Right lobe of liver (tissue), 6 donors: ENCODE measurements at regions not wholly inside any gene's neighbourhood (a gene's known extent, or its start where the extent isn't known, plus 50 kb on each side); places are given as distances from the start of the nearest gene placed in this dataset.

Source experiments
- ATAC-seq, 4 donors: fragments of 200-7000 bp; cut with Tn5 transposase; one replicate each; pipeline ENCODE4 v1.9.1; 2020; ENCODE audit warnings: mild to moderate bottlenecking in 4 of 4, moderate library complexity in 4 of 4
- DNase-seq, 3 donors: peaks; one replicate each; pipeline ENCODE4 v3.0.0-alpha.2; 2020
- H3K27ac ChIP-seq, 3 donors: fragments of 200-600 bp; one replicate each; pipeline ENCODE4 v1.8.0; 2022
- H3K27me3 ChIP-seq, 2 donors: fragments of 200-600 bp; one replicate each; pipeline ENCODE4 v1.8.0; 2022
- H3K36me3 ChIP-seq, 4 donors: fragments of 200-600 bp; sonication (generic) in 1 of 4; one replicate each; pipeline versions ENCODE4 v1.5.1 to v1.8.0; 2017 to 2022; ENCODE audit warnings: control low read depth in 1 of 4
- H3K4me1 ChIP-seq, 4 donors: fragments of 200-600 bp; sonication (generic) in 1 of 4; one replicate each; pipeline versions ENCODE4 v1.5.1 to v1.8.0; 2017 to 2022; ENCODE audit warnings: control low read depth in 1 of 4
- H3K4me3 ChIP-seq, 3 donors: fragments of 200-600 bp; one replicate each; pipeline ENCODE4 v1.8.0; 2022
- H3K9me3 ChIP-seq, 4 donors: fragments of 200-600 bp; sonication (generic) in 1 of 4; one replicate each; pipeline versions ENCODE4 v1.5.1 to v1.8.0; 2017 to 2022; ENCODE audit warnings: control low read depth in 1 of 4
- CTCF ChIP-seq, 4 donors: fragments of 200-600 bp in 3 of 4; fragments of 450-650 bp in 1 of 4; IDR thresholded peaks; one replicate each; pipeline versions ENCODE4 v1.5.1 to v1.8.0; 2016 to 2022; ENCODE audit warnings: antibody characterized with exemption in 4 of 4, mild to moderate bottlenecking in 2 of 4
- POLR2A ChIP-seq: fragments of 450-650 bp; IDR thresholded peaks from one replicate; pipeline ENCODE4 v1.6.1; 2017; ENCODE audit warnings: antibody characterized with exemption, mild to moderate bottlenecking
- WGBS: methylation state at CpG from one replicate; pipeline ENCODE4 v1.1.6; 2018; ENCODE audit warnings: low coverage, low lambda C conversion rate; ENCODE audit not compliant: insufficient coverage; ENCODE audit errors: missing lambda C conversion rate; 5-methylcytosine and 5-hydroxymethylcytosine counted together
- intact Hi-C, 2 donors: fragments of 100-400 bp; cut with DNase I; formaldehyde crosslinking; loops; one replicate each; pipeline versions ENCODE4 v1.11.2 to v1.14.1; 2022
- donor health status: DM: no; HTN: yes; CAD: no.
- donor health status: DM: no; HTN: no; CAD: no.
- donor health status: DM: no; HTN: no; CAD: no.
- donor health status: DM: no; HTN: yes; CAD: no.
- donor health status: DM: no; HTN: yes; CAD: no.

GRCh38 chr18:51821610-51822009 lies 518.4 kb upstream of the DCC start:
- intact Hi-C loops: no loop called here
- WGBS: 33% methylated on average over 1 of the region's 1 CpG
- H3K4me1 ChIP-seq: no peaks in the 10 kb centered on the region

GRCh38 chr18:51824746-51825145 lies 515.3 kb upstream of the DCC start:
- no peak for DNase-seq
- Histone ChIP-seq H3K27ac (no peak overlapping the region), H3K36me3 (no peaks in the 10 kb centered on the region), H3K27me3 (no peaks in the 10 kb centered on the region), H3K4me3 (no peak overlapping the region), H3K9me3 (no peaks in the 10 kb centered on the region), H3K4me1 (no peaks in the 10 kb centered on the region)
- ATAC-seq: no peak
- TF ChIP-seq CTCF (IDR thresholded peaks at IDR 0.05) (no peak), POLR2A (no peak)
- intact Hi-C loops: no loop called here
- WGBS: 25% methylated on average over 2 of the region's 2 CpGs

More at GRCh38 chr18:51821610-51822009, 518.4 kb upstream of the DCC start:
- DNase-seq (no peak), ATAC-seq (no peak)
- Histone ChIP-seq H3K27me3 (no peaks in the 10 kb centered on the region), H3K4me3 (no peak overlapping the region), H3K9me3 (no peaks in the 10 kb centered on the region), H3K36me3 (no peaks in the 10 kb centered on the region), H3K27ac (no peak overlapping the region)
- TF ChIP-seq CTCF (IDR thresholded peaks at IDR 0.05) (no peak), POLR2A (no peak)

- H3K4me1 ChIP-seq: no peaks in the 10 kb centered on the region
- intact Hi-C loops: no loop called here
- DNase-seq (no peak), ATAC-seq (no peak)
- H3K4me3 ChIP-seq: no peak overlapping the region
- WGBS: 46% methylated on average over 4 of the region's 6 CpGs
- TF ChIP-seq CTCF (IDR thresholded peaks at IDR 0.05) (no peak), POLR2A (no peak)
- no peaks in the 10 kb centered on the region for H3K27me3 ChIP-seq
- H3K36me3 ChIP-seq: no peaks in the 10 kb centered on the region
- H3K9me3 ChIP-seq: no peaks in the 10 kb centered on the region
- H3K27ac ChIP-seq: no peak overlapping the region
Measured at GRCh38 chr18:51833850-51834249, 506.1 kb upstream of the DCC start.

- TF ChIP-seq POLR2A: no peak
- no peak for TF ChIP-seq CTCF (IDR thresholded peaks at IDR 0.05)
Measured at GRCh38 chr18:51848702-51849101, 491.3 kb upstream of the DCC start.

GRCh38 chr18:51852681-51853080 lies 487.3 kb upstream of the DCC start:
- DNase-seq (no peak), ATAC-seq (no peak)
- Histone ChIP-seq H3K4me1 (no peaks in the 10 kb centered on the region), H3K36me3 (no peaks in the 10 kb centered on the region), H3K27ac (no peak overlapping the region), H3K4me3 (no peak overlapping the region), H3K9me3 (no peaks in the 10 kb centered on the region), H3K27me3 (no peaks in the 10 kb centered on the region)
- TF ChIP-seq CTCF (IDR thresholded peaks at IDR 0.05) (no peak), POLR2A (no peak)
- intact Hi-C loops: no loop called here

More at GRCh38 chr18:51848702-51849101, 491.3 kb upstream of the DCC start:
- intact Hi-C loops: no loop called here
- 80% methylated on average over 2 of the region's 2 CpGs for WGBS
- DNase-seq: no peak
- no peaks in the 10 kb centered on the region for H3K36me3 ChIP-seq
- H3K27ac ChIP-seq: no peak overlapping the region
- no peaks in the 10 kb centered on the region for H3K9me3 ChIP-seq
- no peak for ATAC-seq
- H3K27me3 ChIP-seq: no peaks in the 10 kb centered on the region
- no peaks in the 10 kb centered on the region for H3K4me1 ChIP-seq
- H3K4me3 ChIP-seq: no peak overlapping the region
